GM19328 (cell line): ENCODE measurements at regions not wholly inside any gene's neighbourhood (a gene's known extent, or its start where the extent isn't known, plus 50 kb on each side); places are given as distances from the start of the nearest gene placed in this dataset.
"Not testable (repeated sequence)": the region's sequence is repeated elsewhere in the genome, so short reads cannot be mapped to it uniquely, and the experiment has no call there.

Source experiments
- ATAC-seq: cut with Tn5 transposase; IDR thresholded peaks from one replicate; pipeline ENCODE4 v1.9.1; 2021; ENCODE audit warnings: mild to moderate bottlenecking, moderate library complexity; ENCODE audit not compliant: unreplicated experiment

DNA sequence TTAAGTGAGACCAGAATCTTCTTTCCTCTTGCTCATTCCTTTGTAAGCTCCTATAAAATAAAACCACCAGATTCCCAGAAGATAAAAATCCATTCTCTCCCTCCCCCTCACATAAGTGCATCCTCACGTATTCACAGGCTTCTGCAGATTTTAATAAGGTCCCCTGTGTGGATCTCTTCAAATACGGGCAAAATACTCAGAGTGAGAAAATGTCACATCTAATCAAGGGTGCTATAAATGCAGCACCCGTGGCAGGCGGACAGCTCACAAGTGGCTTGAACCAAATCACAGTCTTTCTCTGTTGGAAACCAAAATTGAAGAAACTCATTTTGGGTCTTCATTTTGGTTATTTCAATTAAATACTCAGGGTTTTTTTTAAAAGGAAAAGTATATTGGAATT is 212.9 kb upstream of the CMC1 start:
- no peak for ATAC-seq

DNA sequence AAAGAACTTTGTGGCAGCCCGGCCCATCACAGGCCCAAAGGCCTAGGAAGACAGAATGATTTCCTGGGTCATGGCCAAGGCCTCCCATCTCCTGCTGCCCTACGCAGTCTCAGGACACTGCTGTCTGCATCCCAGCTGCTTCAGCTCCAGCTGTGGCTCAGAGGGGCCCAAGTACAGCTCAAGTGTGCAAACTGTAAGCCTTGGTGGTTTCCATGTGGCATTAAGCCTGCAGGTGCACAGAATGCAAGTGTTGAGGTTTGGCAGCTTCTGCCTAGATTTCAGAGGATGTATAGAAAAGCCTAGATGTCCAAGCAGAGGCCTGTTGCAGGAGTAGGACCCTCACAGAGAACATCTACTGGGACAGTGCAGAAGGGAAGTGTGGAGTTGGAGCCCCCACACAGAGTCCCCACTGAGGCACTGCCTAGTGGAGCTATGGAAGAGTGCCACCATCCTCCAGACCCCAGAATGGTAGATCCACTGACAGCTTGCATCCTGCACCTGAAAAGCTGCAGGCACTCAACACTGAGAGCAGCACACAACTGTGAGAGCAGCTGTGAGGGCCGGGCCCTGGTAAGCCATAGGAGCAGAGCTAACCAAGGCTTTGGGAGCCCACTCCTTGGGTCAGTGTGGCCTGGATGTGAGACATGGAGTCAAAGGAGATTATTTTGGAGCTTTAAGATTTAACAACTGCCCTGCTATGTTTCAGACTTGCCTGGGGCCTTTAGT is 208.2 kb upstream of the CMC1 start:
- no peak for ATAC-seq

DNA sequence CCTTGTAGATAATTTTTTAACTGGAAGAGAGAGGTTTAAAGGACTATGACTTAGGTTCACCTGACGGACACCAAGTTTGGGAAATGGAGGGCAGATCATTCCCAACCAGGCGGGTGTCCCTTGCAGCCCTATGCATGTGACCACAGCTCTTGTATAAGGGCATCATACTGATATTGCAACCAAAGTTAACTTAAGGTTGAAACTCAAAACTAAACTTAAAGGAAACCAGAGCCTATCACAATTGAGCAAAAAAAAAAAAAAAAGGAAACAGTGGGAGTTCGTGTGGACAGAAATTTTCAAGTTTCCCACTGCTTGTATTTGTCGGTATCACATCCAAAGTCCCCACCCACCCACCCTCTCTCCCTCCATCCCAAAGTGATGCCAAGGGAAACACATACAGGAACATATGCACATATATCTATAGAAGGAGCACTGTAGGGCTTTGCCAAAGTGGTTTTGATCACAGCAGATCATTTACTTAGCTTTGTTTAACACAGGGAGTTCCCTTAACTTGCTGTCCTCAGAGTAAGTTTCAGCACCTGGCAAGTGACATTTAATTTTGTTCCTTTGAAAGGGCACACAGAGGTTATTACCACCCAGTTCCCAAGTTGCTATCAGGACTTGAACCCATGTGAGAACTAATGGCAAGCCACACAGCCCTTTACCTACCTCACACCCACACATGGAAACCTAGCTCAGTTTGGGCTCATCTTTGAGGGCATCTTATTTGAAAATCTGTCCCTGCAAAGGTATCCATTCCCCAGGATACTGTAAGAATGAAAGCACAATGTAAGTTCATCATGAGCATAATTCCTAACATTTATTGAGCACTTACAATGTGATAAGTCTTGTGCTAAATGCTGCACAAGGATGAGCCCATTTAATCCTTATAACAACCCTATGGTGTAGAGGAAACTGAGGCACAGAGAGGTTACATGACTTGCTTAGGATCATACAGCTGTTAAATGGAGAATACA is 204.5 kb upstream of the CMC1 start:
- no peak for ATAC-seq

DNA sequence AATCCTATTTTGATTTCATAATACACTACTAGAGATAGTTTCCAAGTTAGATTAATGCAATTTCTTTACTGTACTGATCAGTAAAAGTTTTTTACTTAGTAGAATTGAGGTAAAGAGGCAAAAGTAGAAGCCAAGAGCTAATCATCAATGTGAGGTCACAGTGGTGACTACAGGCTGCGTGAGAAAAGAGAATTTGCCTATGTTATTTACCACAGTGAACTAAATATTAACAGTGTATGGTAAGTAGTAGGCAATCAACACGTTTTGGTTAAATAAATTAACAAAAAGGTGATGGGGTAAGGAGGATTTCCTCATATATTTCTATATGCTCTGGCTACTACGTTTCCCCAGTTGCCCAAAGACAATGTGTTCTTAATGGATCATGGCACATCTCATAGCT is 202.2 kb upstream of the CMC1 start:
- ATAC-seq = no peak

DNA sequence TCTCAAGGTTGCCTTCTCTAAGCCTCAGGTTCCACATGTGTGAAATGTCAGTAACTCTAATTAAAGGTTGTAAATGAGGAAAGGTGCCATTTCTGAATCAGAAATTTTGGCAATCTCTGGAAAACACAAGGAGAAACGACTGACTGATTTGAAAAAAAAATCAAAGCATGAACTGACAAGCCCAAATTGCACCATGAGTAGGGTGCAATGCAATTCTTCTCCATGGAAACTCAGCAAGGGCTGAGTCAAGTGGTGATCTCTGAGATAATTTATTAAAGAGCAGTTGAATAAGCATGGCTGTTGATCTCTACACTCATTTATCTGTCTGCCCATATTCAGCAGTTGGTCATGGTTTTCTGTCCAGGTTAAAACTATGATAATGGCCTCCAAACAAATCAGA is 201.6 kb upstream of the CMC1 start:
- ATAC-seq = no peak

DNA sequence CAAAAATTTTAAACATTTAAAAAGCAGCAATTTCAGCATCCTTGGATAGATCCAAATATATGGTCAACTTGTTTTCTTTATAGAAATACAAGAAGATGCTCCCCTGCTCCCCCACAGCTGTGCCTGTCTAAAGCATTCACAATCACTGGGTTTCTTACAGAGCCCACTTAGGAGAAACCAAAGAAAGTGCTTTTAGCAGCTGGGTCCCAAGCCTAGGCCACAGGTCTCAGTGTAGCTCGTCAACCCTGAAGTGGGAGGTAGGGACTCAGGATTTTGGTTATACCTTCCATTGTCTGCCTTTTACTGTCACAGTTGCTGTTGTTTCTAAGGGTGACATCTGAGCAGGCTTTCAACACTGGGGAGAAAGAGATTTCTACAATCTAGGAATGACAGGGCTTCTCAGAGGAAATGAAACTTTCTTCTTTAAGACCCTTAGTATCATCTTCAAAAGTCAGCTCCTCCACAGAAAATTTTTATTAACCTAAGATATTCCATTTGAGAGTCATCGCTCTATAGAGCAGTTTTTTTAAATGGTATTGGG is 199.3 kb upstream of the CMC1 start:
- no peak for ATAC-seq

DNA sequence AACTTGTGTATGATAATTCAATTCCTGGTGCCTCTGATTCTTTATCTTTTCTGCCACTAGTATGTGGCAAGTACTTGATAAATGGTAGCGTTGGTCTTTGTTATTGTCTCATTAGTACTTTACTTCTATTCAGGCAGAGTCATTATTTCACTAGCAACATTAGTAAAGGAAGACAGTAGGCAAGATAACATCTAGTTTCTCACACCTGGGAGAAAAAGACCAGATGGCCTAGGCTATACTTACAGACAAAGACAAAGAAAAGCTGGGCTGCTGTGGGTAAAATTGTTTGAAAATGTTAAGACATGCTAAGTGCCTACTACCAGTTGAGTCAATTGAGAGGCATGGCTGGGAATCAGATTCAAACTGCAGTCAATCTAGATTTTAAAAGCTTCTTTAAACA is 198.7 kb upstream of the CMC1 start:
- ATAC-seq = no peak

DNA sequence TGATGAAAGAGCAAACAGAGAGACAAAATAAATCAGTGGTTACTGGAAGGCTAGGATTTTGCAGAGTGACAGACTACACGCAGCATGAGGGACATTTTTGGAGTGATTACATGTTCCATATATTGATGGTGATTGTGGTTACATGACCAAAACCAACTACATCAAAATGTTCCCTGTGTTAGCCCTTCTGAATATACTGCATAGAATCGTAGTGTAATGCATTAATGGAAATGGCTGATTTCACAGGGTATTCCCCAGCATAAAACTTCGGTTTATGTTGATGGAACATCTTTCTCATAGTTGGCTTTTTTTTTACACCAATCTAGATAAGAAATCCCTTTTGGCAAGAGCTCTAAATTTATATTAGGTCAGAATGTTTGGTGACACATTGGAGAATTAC is 191.3 kb upstream of the CMC1 start:
- ATAC-seq = no peak

DNA sequence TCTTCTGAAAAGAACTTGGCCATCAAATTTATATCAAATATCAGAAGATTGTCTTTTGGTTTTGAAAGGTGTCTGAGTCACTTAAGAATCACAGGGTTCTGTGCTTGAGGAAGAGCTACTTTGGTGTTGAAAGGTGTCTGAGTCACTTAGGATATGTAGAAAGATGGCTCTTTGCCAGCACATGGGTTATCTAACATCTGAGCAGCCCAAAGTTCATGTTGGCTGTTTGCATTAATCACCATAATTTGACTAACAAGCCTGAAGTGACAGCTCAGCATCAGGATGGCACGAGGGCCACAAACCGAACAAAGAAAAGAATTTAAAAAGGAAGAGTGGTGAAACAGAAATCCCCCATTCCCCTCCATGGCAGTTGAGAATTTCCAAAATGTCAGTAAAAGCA is 190.5 kb upstream of the CMC1 start:
- no peak for ATAC-seq

DNA sequence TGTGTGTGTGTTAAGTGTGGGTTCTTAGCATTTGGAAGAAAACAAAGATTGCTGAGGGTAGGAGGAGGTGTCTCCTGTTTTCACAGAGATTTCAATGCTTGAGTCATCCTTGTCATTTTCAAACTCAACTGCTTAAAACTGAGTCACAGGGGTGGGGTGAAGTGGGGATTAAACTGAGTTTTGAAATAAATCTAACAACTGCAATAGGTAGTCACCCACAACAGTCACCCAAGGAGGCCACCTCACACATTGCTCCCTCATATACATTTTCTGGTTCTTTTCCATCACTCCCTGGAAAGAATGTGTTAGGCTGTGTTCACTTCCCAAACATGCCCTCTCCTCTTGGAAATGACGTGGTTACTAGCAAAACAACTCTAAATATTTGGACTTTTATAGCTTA is 187.7 kb upstream of the CMC1 start:
- no peak for ATAC-seq

DNA sequence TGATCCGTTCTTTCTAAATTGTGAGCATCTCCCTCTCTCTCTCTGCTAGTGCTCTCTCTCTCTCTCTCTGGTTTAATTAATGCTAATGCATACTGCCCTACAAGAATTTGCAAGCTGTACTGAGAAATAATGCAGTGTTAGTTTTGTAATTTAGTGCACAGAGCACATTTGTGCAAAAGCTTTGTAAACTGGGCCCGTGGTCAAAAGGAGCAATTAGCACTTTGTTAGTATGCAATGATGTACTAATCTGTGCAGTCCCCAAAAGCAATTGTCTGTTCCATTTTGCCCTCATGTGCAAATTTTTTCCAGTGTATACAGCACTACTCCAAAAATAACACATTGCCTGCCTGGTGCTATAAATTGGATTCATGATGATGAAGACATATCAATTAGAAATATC is 184.6 kb upstream of the CMC1 start:
- ATAC-seq = no peak

DNA sequence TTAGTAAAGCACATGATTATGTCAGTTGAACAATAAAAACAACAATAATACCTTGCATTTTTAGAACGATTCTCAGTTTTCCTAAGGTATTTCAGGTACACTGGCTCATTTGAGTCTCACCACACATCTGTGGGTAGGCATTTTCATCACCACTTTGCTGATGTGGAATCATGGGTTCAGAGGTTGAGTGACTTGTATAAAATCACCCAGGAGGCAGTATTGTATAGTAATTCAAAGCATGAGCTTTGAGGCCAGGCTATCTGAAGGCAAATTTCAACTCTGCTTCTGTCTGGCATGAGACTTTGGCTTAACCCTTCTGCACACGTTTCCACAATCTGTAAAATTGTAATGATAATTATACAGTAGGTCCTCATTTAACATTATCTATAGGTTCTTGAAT is 183.9 kb upstream of the CMC1 start:
- no peak for ATAC-seq

DNA sequence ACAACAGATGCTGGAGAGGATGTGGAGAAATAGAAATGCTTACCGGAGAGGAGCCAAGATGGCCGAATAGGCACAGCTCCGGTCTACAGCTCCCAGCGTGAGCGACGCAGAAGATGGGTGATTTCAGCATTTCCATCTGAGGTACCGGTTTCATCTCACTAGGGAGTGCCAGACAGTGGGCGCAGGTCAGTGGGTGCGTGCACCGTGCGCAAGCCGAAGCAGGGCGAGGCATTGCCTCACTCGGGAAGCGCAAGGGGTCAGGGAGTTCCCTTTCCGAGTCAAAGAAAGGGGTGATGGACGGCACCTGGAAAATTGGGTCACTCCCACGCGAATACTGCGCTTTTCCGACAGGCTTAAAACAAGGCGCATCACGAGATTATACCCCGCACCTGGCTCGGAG is 182.2 kb upstream of the CMC1 start:
- ATAC-seq = not testable (repeated sequence)

DNA sequence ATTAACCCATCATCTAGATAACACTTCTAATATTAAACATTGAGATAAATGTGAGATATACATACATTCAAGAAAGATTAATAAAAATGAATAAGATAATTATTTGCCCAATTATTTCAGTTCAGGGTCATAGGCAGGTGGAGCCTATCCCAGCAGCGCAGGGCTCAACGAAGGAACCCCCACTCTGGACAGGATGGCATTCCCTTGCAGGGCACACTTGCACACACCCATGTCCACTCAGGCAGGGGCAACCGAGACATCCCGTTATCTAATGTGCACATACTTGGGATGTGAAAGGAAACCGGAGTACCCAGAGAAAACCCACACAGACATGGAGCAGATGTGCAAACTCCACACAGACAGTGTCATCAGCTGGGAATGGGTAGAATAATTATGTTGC is 175.4 kb upstream of the CMC1 start:
- ATAC-seq = no peak

DNA sequence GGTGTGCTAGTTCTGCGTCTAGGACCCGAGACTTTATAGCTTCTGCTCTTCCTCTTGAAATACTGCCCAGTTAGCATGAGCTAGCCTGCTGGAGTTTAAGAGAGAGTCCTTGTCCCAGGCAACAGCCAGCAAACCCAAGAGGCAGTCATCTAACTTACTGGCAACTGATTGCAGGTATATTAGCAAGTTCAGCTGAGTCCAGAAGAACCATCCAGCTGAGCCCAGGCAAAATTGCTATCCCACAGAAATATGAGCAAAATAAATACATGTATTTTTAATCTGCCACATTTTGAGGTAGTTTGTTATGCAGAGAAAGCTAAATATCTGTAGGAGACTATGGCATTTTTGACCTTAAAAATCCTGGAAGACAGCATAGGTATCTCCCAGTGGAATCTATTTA is 174.4 kb upstream of the CMC1 start:
- ATAC-seq = no peak

DNA sequence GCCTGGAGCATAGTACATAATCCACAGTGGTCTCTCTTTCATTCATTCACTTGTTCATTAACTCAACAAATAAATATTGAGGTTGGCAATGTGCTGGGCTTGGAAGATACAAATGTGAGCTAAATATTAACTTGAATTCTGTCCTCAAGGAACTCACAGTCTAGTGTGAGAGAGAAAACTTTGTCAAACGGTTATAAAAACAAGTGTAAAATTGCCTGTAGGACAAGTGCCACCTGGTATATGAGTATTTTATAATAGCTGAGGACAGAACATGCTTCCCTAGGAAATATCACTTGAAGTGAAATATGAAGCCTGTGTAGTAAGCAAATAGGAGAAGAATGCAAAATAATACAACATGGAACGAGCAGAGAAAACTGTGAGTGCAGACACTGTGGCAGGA is 173.1 kb upstream of the CMC1 start:
- ATAC-seq = no peak

DNA sequence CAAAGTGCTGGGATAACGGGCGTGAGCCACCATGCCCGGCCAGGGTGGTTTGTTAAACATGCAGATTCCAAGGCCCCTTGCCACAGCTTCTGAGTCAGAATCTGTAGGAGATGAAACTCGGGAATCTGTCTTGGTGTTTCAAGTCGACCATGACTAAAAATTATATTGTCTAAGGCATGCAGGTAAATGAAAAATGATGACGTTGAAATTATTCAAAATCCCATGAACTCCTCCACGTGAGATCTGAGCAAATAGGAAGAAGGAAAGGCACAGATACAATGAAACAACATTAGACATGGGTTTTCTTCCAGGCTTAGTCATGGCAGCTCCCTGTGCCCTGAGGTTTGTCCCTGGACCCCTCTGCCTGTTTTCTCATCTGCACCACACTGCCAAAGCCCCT is 172.0 kb upstream of the CMC1 start:
- no peak for ATAC-seq

DNA sequence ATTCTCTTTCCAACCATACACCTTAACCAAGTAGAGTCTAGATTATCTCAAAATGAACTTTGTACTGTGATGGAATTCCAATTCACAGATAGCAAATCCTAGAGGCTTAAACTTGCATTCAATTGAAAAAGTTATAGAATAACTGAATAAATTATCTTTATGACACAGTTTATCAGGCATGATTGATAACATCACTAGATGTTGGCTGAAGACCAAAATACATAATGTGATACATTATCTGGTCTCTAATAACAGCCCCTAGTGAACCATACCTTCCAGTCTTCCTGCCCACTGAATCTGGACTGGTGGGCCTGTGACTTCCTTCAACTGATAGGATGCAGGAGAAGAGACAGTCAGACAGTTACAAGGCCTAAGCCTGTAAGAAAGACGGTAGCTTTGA is 165.2 kb upstream of the CMC1 start:
- ATAC-seq = no peak

DNA sequence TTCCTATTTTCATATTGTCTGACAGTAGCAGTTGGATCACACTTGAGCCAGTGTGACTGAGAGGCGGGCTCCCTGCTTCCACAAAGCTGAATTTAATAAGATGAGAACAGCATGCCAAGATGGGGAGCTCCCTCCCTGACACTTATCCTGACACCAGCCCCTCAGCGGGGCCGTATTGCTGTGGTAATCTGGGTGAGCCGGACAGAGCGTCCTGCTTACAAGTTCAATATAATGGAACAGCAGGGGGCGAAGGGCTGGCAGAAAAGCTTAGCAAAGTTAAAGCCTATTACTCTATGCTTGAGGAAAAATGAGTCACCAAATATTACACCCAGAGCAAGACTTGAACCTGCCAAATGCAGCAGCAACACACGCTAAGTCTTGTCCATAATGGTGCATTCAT is 163.8 kb upstream of the CMC1 start:
- no peak for ATAC-seq

DNA sequence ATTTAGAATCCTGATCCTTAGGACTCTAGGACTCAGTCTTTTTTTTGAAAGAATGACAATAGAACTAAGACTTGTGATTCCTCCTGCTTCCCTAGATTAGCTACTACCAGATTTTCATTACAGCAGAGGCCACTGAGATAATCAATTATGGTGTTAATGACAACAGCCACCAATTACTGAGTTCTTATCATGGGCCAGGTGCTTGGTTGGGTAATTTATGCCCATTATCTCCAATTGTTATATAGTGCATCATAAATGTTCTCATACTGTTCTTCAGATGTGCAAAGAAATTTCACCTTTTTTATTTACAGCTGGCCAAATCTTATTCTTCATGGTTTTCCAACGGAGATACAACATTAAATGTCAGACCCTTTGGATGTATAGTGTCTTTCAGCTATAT is 162.9 kb upstream of the CMC1 start:
- no peak for ATAC-seq

DNA sequence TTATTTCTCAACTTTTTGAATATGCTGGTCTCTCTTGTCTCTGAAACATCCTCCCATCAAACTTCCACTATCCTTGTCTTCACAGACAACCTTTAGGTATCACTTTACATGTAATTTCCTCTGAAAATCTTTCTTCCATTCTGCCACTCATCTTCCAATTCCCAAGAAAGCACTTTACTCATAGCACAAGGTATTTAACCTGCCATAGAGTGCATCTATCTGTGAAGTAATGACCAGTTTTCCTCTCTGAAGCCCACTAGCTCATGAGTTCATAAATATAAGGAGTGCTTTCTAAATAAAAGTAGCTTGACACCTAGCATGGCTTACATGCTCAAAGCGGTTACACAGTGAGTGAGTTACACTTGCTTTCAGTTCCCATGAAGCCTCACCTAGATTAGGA is 160.7 kb upstream of the CMC1 start:
- no peak for ATAC-seq

DNA sequence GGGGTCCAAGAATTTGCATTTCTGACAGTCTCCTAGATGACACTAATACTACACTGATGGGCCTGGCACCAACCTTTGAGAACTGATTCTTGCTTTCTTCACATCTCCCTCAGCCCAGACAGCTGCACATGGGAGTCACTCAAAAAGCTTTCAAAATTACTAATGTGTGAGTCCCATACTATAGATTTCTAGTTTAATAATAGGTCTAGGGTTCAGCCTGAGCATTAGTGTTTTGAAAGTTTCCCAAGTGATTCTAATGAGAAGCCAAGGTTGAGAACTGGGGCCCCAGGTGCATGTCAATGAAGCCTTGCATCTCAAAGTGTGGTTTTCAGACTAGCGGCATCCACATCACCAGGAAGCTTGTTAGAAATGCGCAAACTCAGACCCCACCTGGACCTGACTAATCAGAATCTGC is 159.9 kb upstream of the CMC1 start:
- no peak for ATAC-seq
